Panc1 (cell line): ENCODE measurements at regions not wholly inside any gene's neighbourhood (a gene's known extent, or its start where the extent isn't known, plus 50 kb on each side); places are given as distances from the start of the nearest gene placed in this dataset.

Experiments used
- ATAC-seq: fragments of 200-7000 bp; cut with Tn5 transposase; 2 replicates; pipeline ENCODE4 v1.9.1; 2020; ENCODE audit warnings: mild to moderate bottlenecking, moderate library complexity
- BruUV-seq: library from RNA; stranded (reverse); fragments of 400-500 nt; replicated peaks from 2 replicates; lab custom pipeline; 2021; lab: Mats Ljungman, UMichigan
- CTCF ChIA-PET: fragments of 300-600 bp; sonication (Branson Sonifier 250); formaldehyde crosslinking; loops from one replicate; lab custom pipeline; 2022; ENCODE audit warnings: antibody characterized with exemption; lab: Charles Lee
- POLR2A ChIA-PET: fragments of 300-600 bp; sonication (Branson Sonifier 250); formaldehyde crosslinking; loops from one replicate; lab custom pipeline; 2022; ENCODE audit warnings: antibody characterized with exemption; lab: Charles Lee
- DNase-seq: peaks from one replicate; pipeline ENCODE4 v3.0.0-alpha.2; 2010; ENCODE audit warnings: low read depth, low spot score
- H3K27ac ChIP-seq: 2 replicates; pipeline ENCODE4 v1.5.1; 2011; ENCODE audit warnings: mild to moderate bottlenecking, low read length, inconsistent platforms
- H3K27me3 ChIP-seq: fragments of 200-500 bp; sonication (Bioruptor generic); 2 replicates; pipeline ENCODE4 v1.6.0; 2014; ENCODE audit warnings: low read length, inconsistent platforms; ENCODE audit not compliant: control insufficient read depth, insufficient read depth
- H3K36me3 ChIP-seq: fragments of 200-500 bp; sonication (Bioruptor generic); 2 replicates; pipeline ENCODE4 v1.5.1; 2014; ENCODE audit warnings: inconsistent platforms, mild to moderate bottlenecking, low read length, moderate library complexity; ENCODE audit not compliant: control insufficient read depth, insufficient read depth
- H3K4me1 ChIP-seq: 2 replicates; pipeline ENCODE4 v1.5.1; 2011; ENCODE audit warnings: inconsistent platforms, mild to moderate bottlenecking, low read length, moderate library complexity; ENCODE audit not compliant: control insufficient read depth, insufficient read depth
- H3K4me3 ChIP-seq, 2 experiments: 2 replicates each; pipeline ENCODE4 v1.5.1; 2011 to 2012; ENCODE audit warnings: low read depth in 2 of 2, low read length in 2 of 2, mild to moderate bottlenecking in 2 of 2, inconsistent platforms in 1 of 2, moderate library complexity in 1 of 2
- H3K9me3 ChIP-seq: fragments of 200-500 bp; sonication (Bioruptor generic); 2 replicates; pipeline ENCODE4 v1.5.1; 2014; ENCODE audit warnings: low read depth, mild to moderate bottlenecking, inconsistent platforms, low read length, moderate library complexity; ENCODE audit not compliant: control insufficient read depth, insufficient read depth
- POLR2AphosphoS5 ChIP-seq: IDR thresholded peaks from 2 replicates; pipeline ENCODE4 v1.6.1; 2012; ENCODE audit warnings: mild to moderate bottlenecking, low read depth, low read length, moderate library complexity
- SIN3A ChIP-seq: IDR thresholded peaks from 2 replicates; pipeline ENCODE4 v1.6.1; 2012; ENCODE audit warnings: low read depth, mild to moderate bottlenecking, low read length, moderate library complexity, borderline replicate concordance; ENCODE audit not compliant: insufficient read depth
- TCF7L2 ChIP-seq: IDR thresholded peaks from 2 replicates; pipeline ENCODE4 v1.6.1; 2011; ENCODE audit warnings: mild to moderate bottlenecking, low read depth, low read length, inconsistent platforms
- in situ Hi-C: cut with HindIII; loops from 2 replicates; pipeline ENCODE4 v1.10.0; 2016; ENCODE audit warnings: low sequenced_read_pairs, low pct_unique_long_range_greater_than_20kb
- intact Hi-C: fragments of 100-400 bp; cut with micrococcal nuclease; formaldehyde crosslinking; loops from one replicate; pipeline ENCODE4 v1.10.0; 2022; ENCODE audit not compliant: unreplicated experiment
- TF ChIP-seq, protein P1 (sequence below): fragments of 450-650 bp; IDR thresholded peaks from 2 replicates; pipeline ENCODE4 v1.5.1; 2017; ENCODE audit warnings: mild to moderate bottlenecking
- TF ChIP-seq, protein P2 (sequence below), 2 experiments: IDR thresholded peaks; 2 replicates each; pipeline ENCODE4 v1.6.1; 2011 to 2012; ENCODE audit warnings: low read depth in 2 of 2, control low read depth in 1 of 2, low read length in 1 of 2, mild to moderate bottlenecking in 1 of 2, moderate library complexity in 1 of 2; ENCODE audit not compliant: insufficient read depth in 1 of 2

GRCh38 chr13:84812078-84812477 is 929.8 kb upstream of the SLITRK1 start:
- Histone ChIP-seq H3K4me1 (no peaks in the 10 kb centered on the region), H3K27me3 (no peaks in the 10 kb centered on the region), H3K36me3 (no peaks in the 10 kb centered on the region), H3K4me3 (no peak overlapping the region), H3K27ac (no peak overlapping the region), H3K9me3 (no peaks in the 10 kb centered on the region)
- in situ Hi-C loops (no loop called here), intact Hi-C loops (no loop called here)
- BruUV-seq: no TSS peak
- TF ChIP-seq SIN3A: no peak
- TF ChIP-seq POLR2AphosphoS5: no peak
- no peak for TF ChIP-seq TCF7L2
- TF ChIP-seq, protein P1, sequence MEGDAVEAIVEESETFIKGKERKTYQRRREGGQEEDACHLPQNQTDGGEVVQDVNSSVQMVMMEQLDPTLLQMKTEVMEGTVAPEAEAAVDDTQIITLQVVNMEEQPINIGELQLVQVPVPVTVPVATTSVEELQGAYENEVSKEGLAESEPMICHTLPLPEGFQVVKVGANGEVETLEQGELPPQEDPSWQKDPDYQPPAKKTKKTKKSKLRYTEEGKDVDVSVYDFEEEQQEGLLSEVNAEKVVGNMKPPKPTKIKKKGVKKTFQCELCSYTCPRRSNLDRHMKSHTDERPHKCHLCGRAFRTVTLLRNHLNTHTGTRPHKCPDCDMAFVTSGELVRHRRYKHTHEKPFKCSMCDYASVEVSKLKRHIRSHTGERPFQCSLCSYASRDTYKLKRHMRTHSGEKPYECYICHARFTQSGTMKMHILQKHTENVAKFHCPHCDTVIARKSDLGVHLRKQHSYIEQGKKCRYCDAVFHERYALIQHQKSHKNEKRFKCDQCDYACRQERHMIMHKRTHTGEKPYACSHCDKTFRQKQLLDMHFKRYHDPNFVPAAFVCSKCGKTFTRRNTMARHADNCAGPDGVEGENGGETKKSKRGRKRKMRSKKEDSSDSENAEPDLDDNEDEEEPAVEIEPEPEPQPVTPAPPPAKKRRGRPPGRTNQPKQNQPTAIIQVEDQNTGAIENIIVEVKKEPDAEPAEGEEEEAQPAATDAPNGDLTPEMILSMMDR: no peak
- TF ChIP-seq, protein P2, sequence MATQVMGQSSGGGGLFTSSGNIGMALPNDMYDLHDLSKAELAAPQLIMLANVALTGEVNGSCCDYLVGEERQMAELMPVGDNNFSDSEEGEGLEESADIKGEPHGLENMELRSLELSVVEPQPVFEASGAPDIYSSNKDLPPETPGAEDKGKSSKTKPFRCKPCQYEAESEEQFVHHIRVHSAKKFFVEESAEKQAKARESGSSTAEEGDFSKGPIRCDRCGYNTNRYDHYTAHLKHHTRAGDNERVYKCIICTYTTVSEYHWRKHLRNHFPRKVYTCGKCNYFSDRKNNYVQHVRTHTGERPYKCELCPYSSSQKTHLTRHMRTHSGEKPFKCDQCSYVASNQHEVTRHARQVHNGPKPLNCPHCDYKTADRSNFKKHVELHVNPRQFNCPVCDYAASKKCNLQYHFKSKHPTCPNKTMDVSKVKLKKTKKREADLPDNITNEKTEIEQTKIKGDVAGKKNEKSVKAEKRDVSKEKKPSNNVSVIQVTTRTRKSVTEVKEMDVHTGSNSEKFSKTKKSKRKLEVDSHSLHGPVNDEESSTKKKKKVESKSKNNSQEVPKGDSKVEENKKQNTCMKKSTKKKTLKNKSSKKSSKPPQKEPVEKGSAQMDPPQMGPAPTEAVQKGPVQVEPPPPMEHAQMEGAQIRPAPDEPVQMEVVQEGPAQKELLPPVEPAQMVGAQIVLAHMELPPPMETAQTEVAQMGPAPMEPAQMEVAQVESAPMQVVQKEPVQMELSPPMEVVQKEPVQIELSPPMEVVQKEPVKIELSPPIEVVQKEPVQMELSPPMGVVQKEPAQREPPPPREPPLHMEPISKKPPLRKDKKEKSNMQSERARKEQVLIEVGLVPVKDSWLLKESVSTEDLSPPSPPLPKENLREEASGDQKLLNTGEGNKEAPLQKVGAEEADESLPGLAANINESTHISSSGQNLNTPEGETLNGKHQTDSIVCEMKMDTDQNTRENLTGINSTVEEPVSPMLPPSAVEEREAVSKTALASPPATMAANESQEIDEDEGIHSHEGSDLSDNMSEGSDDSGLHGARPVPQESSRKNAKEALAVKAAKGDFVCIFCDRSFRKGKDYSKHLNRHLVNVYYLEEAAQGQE (IDR thresholded peaks at IDR 0.05; ENCODE audit: insufficient read depth in 1 of 2, low read depth in 2 of 2, low read length in 1 of 2): no peak
- CTCF ChIA-PET: no interaction called here
- POLR2A ChIA-PET: no interaction called here
- no peak for ATAC-seq
- no peak for DNase-seq

DNA sequence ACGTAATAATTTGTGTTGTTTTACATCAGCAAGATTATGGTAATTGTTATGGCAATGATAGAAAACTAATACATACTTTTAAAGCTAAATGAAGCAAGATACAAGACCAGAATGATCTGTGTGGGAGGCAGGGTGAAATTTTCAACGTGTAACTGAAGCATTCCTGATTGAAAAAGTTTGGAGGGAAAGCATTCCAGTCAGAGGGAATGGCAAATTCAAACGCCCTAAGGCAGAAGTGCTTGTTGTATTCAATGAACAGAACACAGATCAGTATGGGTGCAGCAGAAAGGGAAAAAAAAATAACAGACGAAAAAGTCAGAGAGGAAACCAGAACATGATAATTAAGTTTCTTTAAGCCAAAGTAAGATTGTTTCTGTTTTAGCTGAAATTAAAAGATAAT is 928.5 kb upstream of the SLITRK1 start:
- ChIA-PET POLR2A (no interaction called here), CTCF (no interaction called here)
- Histone ChIP-seq H3K9me3 (no peaks in the 10 kb centered on the region), H3K4me3 (no peak overlapping the region), H3K4me1 (no peaks in the 10 kb centered on the region), H3K36me3 (no peaks in the 10 kb centered on the region), H3K27me3 (no peaks in the 10 kb centered on the region), H3K27ac (no peak overlapping the region)
- no TSS peak for BruUV-seq
- intact Hi-C loops: no loop called here
- ATAC-seq (no peak), DNase-seq (no peak)
- TF ChIP-seq SIN3A (no peak), POLR2AphosphoS5 (no peak), TCF7L2 (no peak)
- TF ChIP-seq, protein P1: no peak
- TF ChIP-seq, protein P2 (IDR thresholded peaks at IDR 0.05; ENCODE audit: insufficient read depth in 1 of 2, low read depth in 2 of 2, low read length in 1 of 2): no peak
- in situ Hi-C loops: no loop called here
